HG02870 (cell line): ENCODE measurements at regions not wholly inside any gene's neighbourhood (a gene's known extent, or its start where the extent isn't known, plus 50 kb on each side); places are given as distances from the start of the nearest gene placed in this dataset.
A peak's percentile ranks its signal among the peaks of the same experiment; 100 is the strongest.
"Not testable (repeated sequence)": the region's sequence is repeated elsewhere in the genome, so short reads cannot be mapped to it uniquely, and the experiment has no call there.

Experiments used
- ATAC-seq: cut with Tn5 transposase; IDR thresholded peaks from one replicate; pipeline ENCODE4 v1.9.1; 2021; ENCODE audit warnings: mild to moderate bottlenecking, moderate library complexity; ENCODE audit not compliant: unreplicated experiment

- peak; percentile 33 for ATAC-seq
Measured at GRCh38 chr5:54404568-54404967, 50.9 kb upstream of the HSPB3 start.

- no peak for ATAC-seq
Measured at GRCh38 chr5:54403885-54404416, 51.5 kb upstream of the HSPB3 start.

GRCh38 chr5:54403121-54403520 lies 52.4 kb upstream of the HSPB3 start:
- no peak for ATAC-seq

- ATAC-seq: peak; percentile 91
Measured at GRCh38 chr5:54401515-54401914, 54.0 kb upstream of the HSPB3 start.

DNA sequence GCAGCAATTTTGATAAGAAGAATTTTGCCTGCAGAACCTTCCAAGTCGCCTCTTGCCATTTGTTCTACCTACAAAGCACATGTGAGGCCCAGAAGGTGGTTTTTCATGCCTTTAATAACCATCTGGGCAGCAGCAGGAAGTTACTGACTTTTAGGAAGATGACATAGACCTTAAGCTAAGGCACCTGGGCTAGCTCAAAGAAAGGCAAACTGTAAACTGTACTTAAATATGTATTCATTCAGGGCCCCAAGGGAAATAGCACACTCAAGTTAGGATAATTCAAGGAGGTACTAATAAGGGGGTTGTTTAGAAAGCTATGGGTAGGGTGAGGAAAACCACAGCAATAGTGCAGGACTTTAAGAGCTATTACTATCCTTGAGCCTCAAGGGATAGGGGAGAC lies 57.3 kb upstream of the HSPB3 start:
- ATAC-seq: no peak

DNA sequence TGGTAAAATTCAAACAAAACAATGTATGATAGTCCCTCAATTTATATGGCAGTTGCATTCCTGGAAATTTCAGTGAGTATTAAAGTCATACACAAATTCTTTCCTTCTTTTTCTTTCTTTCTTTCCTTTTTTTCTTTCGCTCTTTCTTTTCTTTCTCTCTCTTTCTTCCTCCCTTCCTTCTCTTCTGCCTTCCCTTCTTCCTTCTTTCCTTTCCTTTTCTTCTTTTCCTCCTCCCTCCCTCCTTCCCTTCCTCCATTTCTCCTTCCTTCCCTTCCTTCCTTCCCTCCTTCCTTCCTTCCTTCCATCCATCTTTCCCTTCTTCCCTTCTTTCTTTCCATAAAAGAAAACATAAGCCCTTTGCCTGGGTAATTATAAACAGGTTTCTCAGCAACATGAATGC lies 58.1 kb upstream of the HSPB3 start:
- no peak for ATAC-seq

- ATAC-seq: not testable (repeated sequence)
Measured at GRCh38 chr5:54393007-54393406, 62.5 kb upstream of the HSPB3 start.

- no peak for ATAC-seq
Measured at GRCh38 chr5:54390539-54391031, 64.9 kb upstream of the HSPB3 start.

DNA sequence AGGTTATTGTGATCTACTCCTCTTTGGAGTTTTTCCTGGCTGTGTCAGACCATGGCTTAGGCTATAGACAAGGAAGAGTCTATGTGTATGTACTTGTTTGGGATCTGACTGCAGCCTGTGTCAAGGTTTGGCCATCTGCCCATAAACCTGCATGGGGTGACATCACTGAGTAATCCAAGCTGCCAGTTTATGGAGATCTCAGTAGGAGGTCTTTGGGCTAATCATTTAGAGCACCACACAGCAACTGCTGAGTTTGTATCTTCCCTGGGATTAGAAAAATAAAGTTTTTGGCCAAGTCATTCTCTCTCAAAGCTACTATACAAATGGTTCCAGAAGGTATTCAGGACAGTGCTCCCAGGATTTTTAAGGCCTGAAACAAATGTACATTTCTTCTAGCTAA lies 65.5 kb upstream of the HSPB3 start:
- no peak for ATAC-seq

DNA sequence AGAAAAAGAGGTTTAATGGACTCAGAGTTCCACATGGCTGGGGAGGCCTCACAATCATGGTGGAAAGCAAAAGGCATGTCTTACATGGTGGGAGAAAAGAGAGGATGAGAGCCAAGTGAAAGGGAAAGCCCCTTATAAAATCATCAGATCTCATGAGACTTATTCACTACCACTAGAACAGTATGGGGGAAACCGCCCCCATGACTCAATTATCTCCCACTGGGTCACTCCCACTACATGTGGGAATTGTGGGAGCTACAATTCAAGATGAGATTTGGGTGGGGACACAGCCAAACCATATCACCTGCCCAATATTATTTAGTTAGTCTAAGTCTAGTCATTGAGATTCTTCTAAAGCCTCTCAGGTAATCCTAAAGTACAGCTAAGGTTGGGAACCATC lies 66.1 kb upstream of the HSPB3 start:
- not testable (repeated sequence) for ATAC-seq

DNA sequence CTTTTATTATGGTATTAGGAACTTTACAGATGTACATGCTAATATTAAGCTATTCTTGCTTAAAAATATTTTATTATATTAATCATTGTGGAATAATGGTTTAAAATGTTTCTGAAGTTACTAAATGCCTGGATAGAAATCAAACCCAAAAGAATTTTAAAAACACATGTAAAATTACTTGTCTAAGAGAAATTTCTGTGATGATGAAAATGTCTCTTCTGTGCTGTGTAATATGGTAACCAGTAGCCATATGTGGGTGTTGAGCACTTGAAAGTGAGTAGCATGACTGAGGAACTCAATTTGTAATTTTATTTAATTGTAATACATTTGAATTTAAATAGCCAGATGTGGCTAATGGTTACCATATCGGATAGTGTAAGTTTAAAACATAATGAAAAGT lies 66.7 kb upstream of the HSPB3 start:
- no peak for ATAC-seq

DNA sequence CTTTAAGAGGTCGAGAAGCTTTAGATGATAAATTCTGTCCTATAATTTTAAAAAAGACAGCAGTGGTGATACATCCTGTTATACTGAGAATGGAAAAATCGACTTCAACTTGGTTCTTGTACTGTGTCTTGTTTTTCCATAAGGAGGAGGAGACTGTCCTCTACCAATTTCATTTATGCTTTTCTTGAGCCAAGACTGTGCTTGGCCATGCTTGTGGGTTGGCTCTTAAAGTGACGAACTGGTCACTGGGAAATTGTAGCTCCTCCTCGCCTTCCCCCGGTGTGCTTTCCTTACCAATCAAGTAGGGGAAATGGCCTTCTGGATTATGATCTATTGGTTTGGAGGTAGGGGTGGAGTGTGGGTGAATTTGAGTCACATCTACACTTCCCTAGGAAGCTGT lies 67.1 kb upstream of the HSPB3 start:
- no peak for ATAC-seq

DNA sequence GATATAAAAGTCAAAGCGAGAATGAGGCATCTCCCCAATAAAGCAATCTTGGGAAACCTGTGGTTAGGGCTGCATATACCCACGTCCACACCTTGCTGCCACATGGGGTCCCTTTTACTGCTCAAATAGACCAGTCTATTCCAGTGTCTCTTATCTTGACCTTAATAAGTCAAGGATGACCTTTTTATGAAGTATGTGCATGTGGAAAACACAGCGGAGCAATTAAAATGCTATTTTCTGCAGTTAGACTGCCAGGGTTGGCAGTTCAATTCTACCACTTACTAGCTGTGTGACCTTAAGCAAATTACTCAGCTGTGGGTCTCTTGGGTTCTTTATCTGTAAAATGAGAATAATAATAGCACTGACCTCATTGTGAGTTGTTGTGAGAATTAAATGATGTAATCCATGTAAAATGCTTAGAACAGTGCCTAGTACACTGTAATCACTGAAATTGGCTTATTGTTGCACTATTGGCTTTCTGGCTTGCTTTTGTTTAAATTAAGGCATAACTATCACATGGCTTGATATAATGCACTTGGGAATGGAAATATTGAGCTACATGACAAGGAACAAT lies 67.8 kb upstream of the HSPB3 start:
- ATAC-seq: no peak

GRCh38 chr5:54387031-54387430 lies 68.5 kb upstream of the HSPB3 start:
- no peak for ATAC-seq

DNA sequence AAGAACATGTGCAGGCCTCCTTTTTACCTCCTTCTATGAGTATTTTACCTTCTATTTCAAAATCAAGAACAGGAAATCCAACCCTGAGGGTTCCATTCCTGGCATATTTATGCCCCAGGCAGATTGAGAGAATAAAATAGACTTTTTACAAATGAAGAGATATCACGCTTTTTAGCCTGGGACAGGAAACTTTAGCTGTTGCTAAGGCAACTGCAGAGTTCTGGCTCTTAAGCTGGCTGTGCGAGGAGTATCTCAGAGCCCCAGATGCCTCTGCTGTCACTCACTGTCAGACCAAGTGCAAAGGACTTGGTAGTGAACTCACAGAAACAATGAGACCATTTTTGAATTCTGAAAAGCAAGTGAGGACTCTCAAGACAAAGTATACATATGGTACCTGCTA lies 69.5 kb upstream of the HSPB3 start:
- ATAC-seq: no peak

- ATAC-seq: no peak
Measured at GRCh38 chr5:54384356-54384933, 71.1 kb upstream of the HSPB3 start.

GRCh38 chr5:54383941-54384340 lies 71.6 kb upstream of the HSPB3 start:
- ATAC-seq: no peak

DNA sequence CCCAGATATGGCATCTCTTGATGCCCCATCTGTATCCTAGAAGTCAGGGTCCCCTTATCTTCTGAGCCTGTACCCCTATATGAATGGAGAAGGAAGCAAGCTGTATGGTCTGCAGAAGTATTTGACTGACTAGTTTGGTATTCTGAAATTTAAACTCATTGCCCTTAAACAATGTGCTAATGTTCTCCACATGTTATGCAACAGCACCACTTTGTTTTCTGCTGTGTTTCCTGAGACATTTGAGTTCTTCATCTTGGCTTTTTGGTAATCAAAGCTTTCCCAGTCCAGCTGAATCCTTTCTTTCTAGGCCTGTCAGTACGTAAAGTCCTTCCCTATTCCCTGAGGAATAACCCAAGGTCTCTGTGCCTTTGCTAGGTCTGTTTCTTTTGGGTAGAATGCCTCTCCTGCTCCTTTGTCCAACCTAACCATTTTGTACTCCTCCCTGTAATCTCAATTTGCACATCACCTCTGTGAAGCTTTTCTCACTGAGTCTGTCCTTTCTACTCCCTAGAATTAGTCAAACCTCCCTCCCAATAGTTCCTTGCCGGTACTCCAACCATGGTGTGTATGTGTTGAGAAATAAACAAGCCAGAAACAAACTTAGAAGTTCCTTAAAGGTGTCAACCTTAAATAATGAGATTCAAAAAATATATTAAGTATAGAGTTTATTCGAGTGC lies 72.1 kb upstream of the HSPB3 start:
- no peak for ATAC-seq

DNA sequence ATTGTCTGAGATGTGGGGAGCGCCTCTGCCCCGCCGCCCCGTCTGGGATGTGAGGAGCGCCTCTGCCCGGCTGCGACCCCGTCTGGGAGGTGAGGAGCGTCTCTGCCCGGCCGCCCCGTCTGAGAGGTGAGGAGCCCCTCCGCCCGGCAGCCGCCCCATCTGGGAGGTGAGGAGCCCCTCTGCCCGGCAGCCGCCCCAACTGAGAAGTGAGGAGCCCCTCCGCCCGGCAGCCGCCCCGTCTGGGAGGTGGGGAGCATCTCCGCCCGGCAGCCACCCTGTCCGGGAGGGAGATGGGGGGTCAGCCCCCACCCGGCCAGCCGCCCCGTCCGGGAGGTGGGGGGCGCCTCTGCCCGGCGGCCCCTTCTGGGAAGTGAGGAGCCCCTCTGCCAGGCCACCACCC lies 70.9 kb upstream of the ARL15 start:
- not testable (repeated sequence) for ATAC-seq

GRCh38 chr5:54379590-54379989 lies 69.2 kb upstream of the ARL15 start:
- ATAC-seq: no peak

DNA sequence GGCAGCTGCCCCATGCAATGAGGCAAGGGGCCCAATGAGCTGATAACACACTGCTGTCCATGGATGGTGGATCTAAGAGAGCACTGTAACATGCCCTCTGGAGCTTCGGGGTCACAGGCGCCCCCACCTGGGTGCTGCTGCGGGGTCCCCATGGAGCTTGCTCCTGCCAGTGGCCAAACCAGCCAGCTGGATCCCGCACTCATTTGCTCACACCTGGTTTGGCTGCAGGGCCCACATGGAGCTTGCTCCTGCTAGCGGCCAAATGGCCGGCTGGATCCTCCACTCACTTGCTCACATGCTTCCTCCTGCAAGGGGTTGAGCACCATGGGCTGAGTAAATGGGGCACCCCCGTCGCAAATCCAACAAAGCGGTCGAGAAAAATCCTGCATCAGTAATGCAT lies 68.3 kb upstream of the ARL15 start:
- ATAC-seq: no peak

GRCh38 chr5:54377339-54377738 lies 67.0 kb upstream of the ARL15 start:
- ATAC-seq: not testable (repeated sequence)
